ENCODE measurements at regions not wholly inside any gene's neighbourhood (a gene's known extent, or its start where the extent isn't known, plus 50 kb on each side); places are given as distances from the start of the nearest gene placed in this dataset.
"Not testable (repeated sequence)": the region's sequence is repeated elsewhere in the genome, so short reads cannot be mapped to it uniquely, and the experiment has no call there.

- DNase-seq (ENCODE audit: low spot score) = no peak
Observed at GRCh38 chr7:64469673-64470072, 93.2 kb downstream of the ZNF680 start.

GRCh38 chr7:64465551-64465950 is 97.3 kb downstream of the ZNF680 start:
- DNase-seq (ENCODE audit: low spot score) = no peak

GRCh38 chr7:64463636-64464375 is 99.1 kb downstream of the ZNF680 start:
- peak; percentile 80 for DNase-seq (ENCODE audit: low spot score)

GRCh38 chr7:64459858-64460257 is 103.0 kb downstream of the ZNF680 start:
- not testable (repeated sequence) for DNase-seq (ENCODE audit: low spot score)

- DNase-seq (ENCODE audit: low spot score) = no peak
Observed at GRCh38 chr7:64433590-64433989, 119.8 kb downstream of the ZNF736 start.

GRCh38 chr7:64431838-64432237 is 118.1 kb downstream of the ZNF736 start:
- no peak for DNase-seq (ENCODE audit: low spot score)

- DNase-seq (ENCODE audit: low spot score) = no peak
Observed at GRCh38 chr7:64429232-64429631, 115.5 kb downstream of the ZNF736 start.

GRCh38 chr7:64425436-64425835 is 111.7 kb downstream of the ZNF736 start:
- not testable (repeated sequence) for DNase-seq (ENCODE audit: low spot score)

- no peak for DNase-seq (ENCODE audit: low spot score)
Observed at GRCh38 chr7:64407148-64407547, 93.4 kb downstream of the ZNF736 start.

All from globus pallidus (tissue), 1 donor.